H1 (cell line): ENCODE measurements at regions not wholly inside any gene's neighbourhood (a gene's known extent, or its start where the extent isn't known, plus 50 kb on each side); places are given as distances from the start of the nearest gene placed in this dataset.

Experiments used
- CTCF ChIA-PET: fragments of 300-600 bp; sonication (Branson Sonifier 250); formaldehyde crosslinking; loops from one replicate; lab custom pipeline; 2021; ENCODE audit not compliant: partially characterized antibody; lab: Charles Lee
- POLR2A ChIA-PET: fragments of 300-600 bp; sonication (Branson Sonifier 250); formaldehyde crosslinking; loops from one replicate; lab custom pipeline; 2021; ENCODE audit warnings: inconsistent platforms; ENCODE audit not compliant: partially characterized antibody; lab: Charles Lee
- DNase-seq, 2 experiments: peaks; one replicate each; pipeline versions ENCODE4 v3.0.0 to v3.0.0-alpha.2; 2010 to 2022; ENCODE audit warnings: low spot score in 2 of 2, low read depth in 1 of 2, mixed read lengths in 1 of 2
- FAIRE-seq: peaks from 2 replicates; lab custom pipeline; 2011; peaks lifted over from hg19 to GRCh38; lab: Jason Lieb, UNC
- H2AFZ ChIP-seq: 2 replicates; pipeline ENCODE4 v1.8.1; 2012; ENCODE audit warnings: low read length, inconsistent platforms
- H2AK5ac ChIP-seq: 2 replicates; pipeline ENCODE4 v1.6.1; 2013; ENCODE audit warnings: low read depth, low read length
- H2BK120ac ChIP-seq: replicated peaks from 2 replicates; pipeline ENCODE3; 2013; ENCODE audit warnings: low read depth, low read length, inconsistent platforms
- H2BK12ac ChIP-seq: 2 replicates; pipeline ENCODE4 v1.6.1; 2013; ENCODE audit warnings: low read depth, low read length
- H2BK15ac ChIP-seq: 2 replicates; pipeline ENCODE4 v1.6.1; 2013; ENCODE audit warnings: low read length
- H2BK20ac ChIP-seq: 2 replicates; pipeline ENCODE4 v1.6.1; 2013; ENCODE audit warnings: low read length
- H2BK5ac ChIP-seq: 2 replicates; pipeline ENCODE4 v1.6.1; 2013; ENCODE audit warnings: low read depth, low read length
- H3K14ac ChIP-seq: 2 replicates; pipeline ENCODE4 v1.6.1; 2013; ENCODE audit warnings: inconsistent platforms; ENCODE audit not compliant: insufficient read length
- H3K18ac ChIP-seq: 2 replicates; pipeline ENCODE4 v1.6.1; 2013; ENCODE audit warnings: low read length; ENCODE audit errors: extremely low read depth
- H3K23ac ChIP-seq: 2 replicates; pipeline ENCODE4 v1.6.1; 2013; ENCODE audit warnings: inconsistent platforms; ENCODE audit not compliant: insufficient read length
- H3K23me2 ChIP-seq: 2 replicates; pipeline ENCODE4 v1.6.1; 2013; ENCODE audit warnings: low read depth, low read length
- H3K27ac ChIP-seq: 2 replicates; pipeline ENCODE4 v1.6.1; 2011; ENCODE audit warnings: low read depth, low read length, inconsistent platforms
- H3K27me3 ChIP-seq, 4 experiments: replicated peaks in 1 of 4; 1 replicate in 1 of 4; 2 replicates in 3 of 4; pipeline versions ENCODE4 v1.6.1 to v1.8.1; 2011 to 2013; ENCODE audit warnings: low read length in 3 of 4, mild to moderate bottlenecking in 3 of 4, inconsistent platforms in 2 of 4, mixed read lengths in 2 of 4, moderate library complexity in 1 of 4; ENCODE audit not compliant: control insufficient read depth in 3 of 4, insufficient read depth in 3 of 4; ENCODE audit errors: extremely low read depth in 1 of 4
- H3K36me3 ChIP-seq, 4 experiments: 2 replicates each; pipeline versions ENCODE4 v1.6.1 to v1.8.1; 2011 to 2013; ENCODE audit warnings: mild to moderate bottlenecking in 4 of 4, low read length in 3 of 4, moderate library complexity in 2 of 4, control low read depth in 1 of 4, inconsistent platforms in 1 of 4; ENCODE audit not compliant: insufficient read depth in 4 of 4, control insufficient read depth in 2 of 4
- H3K4ac ChIP-seq: replicated peaks from 2 replicates; pipeline ENCODE3; 2013; ENCODE audit warnings: low read length, low read depth, mixed read lengths, inconsistent platforms; ENCODE audit not compliant: insufficient read length
- H3K4me1 ChIP-seq, 4 experiments: replicated peaks in 1 of 4; 1 replicate in 1 of 4; 2 replicates in 3 of 4; pipeline versions ENCODE4 v1.6.1 to v1.8.1; 2011 to 2013; ENCODE audit warnings: low read length in 3 of 4, inconsistent platforms in 2 of 4, mixed read lengths in 1 of 4; ENCODE audit not compliant: insufficient read depth in 4 of 4, control insufficient read depth in 3 of 4
- H3K4me2 ChIP-seq, 2 experiments: 2 replicates each; pipeline versions ENCODE4 v1.6.1 to v1.8.1; 2011 to 2013; ENCODE audit warnings: low read depth in 2 of 2, low read length in 2 of 2, control low read depth in 1 of 2, inconsistent platforms in 1 of 2, mild to moderate bottlenecking in 1 of 2; ENCODE audit not compliant: insufficient read depth in 1 of 2
- H3K4me3 ChIP-seq, 4 experiments: fragments of 200-600, 300-600 bp in 1 of 4; sonication (generic), shearing (Covaris generic), sonication (Bioruptor Twin) in 1 of 4; 2 replicates each; pipeline versions ENCODE4 v1.5.1 to v1.8.1; 2011 to 2016; ENCODE audit warnings: low read length in 4 of 4, low read depth in 3 of 4, control low read depth in 2 of 4, inconsistent platforms in 2 of 4, mild to moderate bottlenecking in 2 of 4, mixed read lengths in 1 of 4, moderate library complexity in 1 of 4; ENCODE audit not compliant: insufficient read depth in 2 of 4; ENCODE audit errors: extremely low read depth in 1 of 4
- H3K56ac ChIP-seq: replicated peaks from 2 replicates; pipeline ENCODE3; 2013; ENCODE audit warnings: low read depth, mild to moderate bottlenecking, mixed read lengths, low read length, inconsistent platforms; ENCODE audit not compliant: insufficient read length
- H3K79me1 ChIP-seq: 2 replicates; pipeline ENCODE4 v1.6.1; 2013; ENCODE audit warnings: low read depth, low read length, control low read depth
- H3K79me2 ChIP-seq, 2 experiments: 2 replicates each; pipeline versions ENCODE4 v1.6.1 to v1.8.1; 2012 to 2013; ENCODE audit warnings: low read length in 2 of 2, mild to moderate bottlenecking in 2 of 2, inconsistent platforms in 1 of 2; ENCODE audit not compliant: insufficient read depth in 2 of 2, control insufficient read depth in 1 of 2
- H3K9ac ChIP-seq, 4 experiments: replicated peaks in 1 of 4; 1 replicate in 1 of 4; 2 replicates in 3 of 4; pipeline versions ENCODE4 v1.6.1 to v1.8.1; 2011 to 2013; ENCODE audit warnings: low read depth in 3 of 4, low read length in 3 of 4, control low read depth in 2 of 4, mild to moderate bottlenecking in 2 of 4, moderate library complexity in 2 of 4, inconsistent platforms in 1 of 4; ENCODE audit errors: extremely low read depth in 1 of 4
- H3K9me3 ChIP-seq, 2 experiments: 2 replicates each; pipeline versions ENCODE4 v1.6.1 to v1.8.1; 2012 to 2013; ENCODE audit warnings: mild to moderate bottlenecking in 2 of 2, moderate library complexity in 2 of 2, control low read depth in 1 of 2, inconsistent platforms in 1 of 2, low read depth in 1 of 2, low read length in 1 of 2, mixed read lengths in 1 of 2; ENCODE audit not compliant: insufficient read depth in 2 of 2
- H4K20me1 ChIP-seq, 2 experiments: replicated peaks in 1 of 2; 2 replicates each; pipeline versions ENCODE3 to v1.8.1; 2011 to 2013; ENCODE audit warnings: inconsistent platforms in 2 of 2, low read length in 2 of 2, mild to moderate bottlenecking in 1 of 2; ENCODE audit not compliant: insufficient read depth in 2 of 2, control insufficient read depth in 1 of 2
- H4K5ac ChIP-seq: 2 replicates; pipeline ENCODE4 v1.6.1; 2013; ENCODE audit warnings: low read length, low read depth, mixed read lengths, inconsistent platforms; ENCODE audit not compliant: insufficient read length
- H4K8ac ChIP-seq: 2 replicates; pipeline ENCODE4 v1.8.0; 2013; ENCODE audit warnings: mild to moderate bottlenecking, moderate library complexity, low read length, inconsistent platforms; ENCODE audit not compliant: insufficient read depth; ENCODE audit errors: extremely low read depth
- H4K91ac ChIP-seq: replicated peaks from 2 replicates; pipeline ENCODE3; 2013; ENCODE audit warnings: low read length, mixed read lengths, inconsistent platforms; ENCODE audit not compliant: insufficient read length
- CHD2 ChIP-seq: IDR thresholded peaks from 2 replicates; pipeline ENCODE4 v1.6.1; 2012; ENCODE audit warnings: low read length, improper control_type of control experiment
- CREB1 ChIP-seq: IDR thresholded peaks from 2 replicates; pipeline ENCODE4 v1.6.1; 2012; ENCODE audit warnings: inconsistent platforms
- CTBP2 ChIP-seq: IDR thresholded peaks from 2 replicates; pipeline ENCODE4 v1.7.0; 2011; ENCODE audit warnings: borderline replicate concordance, mild to moderate bottlenecking, moderate library complexity, mixed read lengths, low read length; ENCODE audit not compliant: insufficient read depth, insufficient read length
- E2F6 ChIP-seq: IDR thresholded peaks from 2 replicates; pipeline ENCODE4 v1.6.1; 2012; ENCODE audit warnings: inconsistent platforms
- EP300 ChIP-seq, 2 experiments: IDR thresholded peaks; 1 replicate in 1 of 2; 2 replicates in 1 of 2; pipeline ENCODE4 v1.6.1; 2011 to 2012; ENCODE audit warnings: low read depth in 2 of 2, low read length in 2 of 2, mild to moderate bottlenecking in 2 of 2, borderline replicate concordance in 1 of 2, inconsistent platforms in 1 of 2, moderate library complexity in 1 of 2
- KDM5A ChIP-seq: fragments of 200-600 bp; IDR thresholded peaks from 2 replicates; pipeline ENCODE4 v1.7.1; 2012; ENCODE audit warnings: mild to moderate bottlenecking, low read length, inconsistent platforms, mixed read lengths
- SIN3A ChIP-seq, 2 experiments: IDR thresholded peaks in 1 of 2; conservative IDR thresholded peaks in 1 of 2; 2 replicates each; pipeline ENCODE4 v1.6.1; 2011 to 2012; ENCODE audit warnings: low read length in 2 of 2, improper control_type of control experiment in 1 of 2, low read depth in 1 of 2, mild to moderate bottlenecking in 1 of 2
- SIRT6 ChIP-seq: IDR thresholded peaks from one replicate; pipeline ENCODE4 v1.7.1; 2012; ENCODE audit warnings: low read length, inconsistent platforms
- WGBS, 2 experiments: shearing (Covaris generic) in 1 of 2; methylation state at CpG; one replicate each; pipeline versions ENCODE4 v1.1.6 to v1.1.7; 2013 to 2015; ENCODE audit warnings: low lambda C conversion rate in 2 of 2, mixed read lengths in 2 of 2, inconsistent platforms in 1 of 2, low coverage in 1 of 2, missing lambda C conversion rate in 1 of 2; ENCODE audit not compliant: insufficient replicate concordance in 2 of 2, insufficient coverage in 1 of 2, insufficient read length in 1 of 2; ENCODE audit errors: extremely low coverage in 1 of 2, missing lambda C conversion rate in 1 of 2; 5-methylcytosine and 5-hydroxymethylcytosine counted together

DNA sequence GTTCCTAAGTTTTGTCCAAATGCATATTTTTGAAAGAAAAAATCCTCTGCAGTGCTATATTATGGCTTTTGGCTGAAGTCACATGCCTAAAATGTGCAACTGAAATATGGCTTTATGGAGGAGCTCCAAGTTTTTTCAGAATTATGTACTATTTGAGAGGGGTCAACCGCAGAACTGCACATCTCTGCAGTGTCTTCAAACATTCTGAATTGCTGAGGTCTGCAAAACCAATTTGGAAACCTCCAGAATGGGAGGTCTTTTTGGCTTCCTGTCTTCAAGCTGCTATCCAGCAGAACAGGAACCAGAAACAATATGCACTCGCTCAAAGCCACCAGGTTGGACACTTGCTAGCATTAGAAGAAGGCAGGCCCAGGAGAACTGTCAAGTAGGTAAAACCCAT, 376.0 kb upstream of the PAPPA start:
- 85% methylated on average over 2 of the region's 2 CpGs; no CpG with 5 or more reads in 1 of the 2 experiments for WGBS, 2 experiments
- CTCF ChIA-PET: no interaction called here

More for the DNA sequence above, 376.0 kb upstream of the PAPPA start:
- Histone ChIP-seq H3K79me1 (no peaks in the 10 kb centered on the region), H3K27me3 (no peaks in the 10 kb centered on the region), H4K20me1 (no peaks in the 10 kb centered on the region), H3K4me3 (no peak overlapping the region), H2BK120ac (no peak overlapping the region), H3K4me1 (no peaks in the 10 kb centered on the region), H3K9me3 (no peaks in the 10 kb centered on the region), H3K56ac (no peak overlapping the region), H3K4me2 (no peak overlapping the region), H3K23me2 (no peaks in the 10 kb centered on the region), H3K79me2 (no peaks in the 10 kb centered on the region), H2BK12ac (no peak overlapping the region), H3K4ac (no peak overlapping the region), H3K14ac (no peak overlapping the region), H2BK5ac (no peak overlapping the region), H3K23ac (no peak overlapping the region), H4K5ac (no peak overlapping the region), H2BK20ac (no peak overlapping the region), H3K27ac (no peak overlapping the region), H4K91ac (no peak overlapping the region), H4K8ac (no peak overlapping the region), H3K18ac (no peak overlapping the region), H2AK5ac (no peak overlapping the region), H2BK15ac (no peak overlapping the region), H3K9ac (no peak overlapping the region), H3K36me3 (no peaks in the 10 kb centered on the region), H2AFZ (no peak overlapping the region)
- POLR2A ChIA-PET: no interaction called here
- DNase-seq: no peak
- FAIRE-seq: no peak
- no peak for TF ChIP-seq CTBP2
- no peak for TF ChIP-seq EP300 (IDR thresholded peaks at IDR 0.05; ENCODE audit: borderline replicate concordance in 1 of 2, low read depth in 2 of 2, low read length in 2 of 2)
- TF ChIP-seq SIN3A (conservative IDR thresholded peaks at IDR 0.05 in 1 of 2, IDR thresholded peaks at IDR 0.05 in 1 of 2; ENCODE audit: low read depth in 1 of 2, low read length in 2 of 2): no peak
- no peak for TF ChIP-seq KDM5A
- TF ChIP-seq CHD2: no peak
- TF ChIP-seq CREB1: no peak
- no peak for TF ChIP-seq SIRT6
- TF ChIP-seq E2F6: no peak
